ENCODE measurements at regions not wholly inside any gene's neighbourhood (a gene's known extent, or its start where the extent isn't known, plus 50 kb on each side); places are given as distances from the start of the nearest gene placed in this dataset.

GRCh38 chr3:81003817-81004216 is 757.6 kb downstream of the GBE1 start:
- H3K9me3 ChIP-seq (ENCODE audit: control insufficient read depth in 4 of 4, low read length in 3 of 4) = no peaks in the 10 kb centered on the region
- H3K27ac ChIP-seq (ENCODE audit: low read depth in 1 of 2, low read length in 2 of 2) = no peak overlapping the region
- H3K4me3 ChIP-seq (ENCODE audit: low read depth in 1 of 3, low read length in 3 of 3) = no peak overlapping the region
- peaks cover 0 to 18% (median 3%) of the 10 kb centered on the region in 4 donors for H3K4me1 ChIP-seq (ENCODE audit: control insufficient read depth in 4 of 4, insufficient read depth in 4 of 4, low read length in 3 of 4)
- TF ChIP-seq RAD21 (IDR thresholded peaks at IDR 0.05) (no peak), HNF4A (conservative IDR thresholded peaks at IDR 0.05) (no peak), MAX (IDR thresholded peaks at IDR 0.05) (no peak), SP1 (IDR thresholded peaks at IDR 0.05) (no peak), YY1 (IDR thresholded peaks at IDR 0.05) (no peak), NR2F2 (IDR thresholded peaks at IDR 0.05) (no peak), FOXA2 (IDR thresholded peaks at IDR 0.05) (no peak), FOXA1 (IDR thresholded peaks at IDR 0.05) (no peak), EGR1 (IDR thresholded peaks at IDR 0.05; ENCODE audit: low read depth in 2 of 2) (no peak), ZBTB33 (IDR thresholded peaks at IDR 0.05) (no peak), RXRA (IDR thresholded peaks at IDR 0.05) (no peak)
- TF ChIP-seq, protein P1, sequence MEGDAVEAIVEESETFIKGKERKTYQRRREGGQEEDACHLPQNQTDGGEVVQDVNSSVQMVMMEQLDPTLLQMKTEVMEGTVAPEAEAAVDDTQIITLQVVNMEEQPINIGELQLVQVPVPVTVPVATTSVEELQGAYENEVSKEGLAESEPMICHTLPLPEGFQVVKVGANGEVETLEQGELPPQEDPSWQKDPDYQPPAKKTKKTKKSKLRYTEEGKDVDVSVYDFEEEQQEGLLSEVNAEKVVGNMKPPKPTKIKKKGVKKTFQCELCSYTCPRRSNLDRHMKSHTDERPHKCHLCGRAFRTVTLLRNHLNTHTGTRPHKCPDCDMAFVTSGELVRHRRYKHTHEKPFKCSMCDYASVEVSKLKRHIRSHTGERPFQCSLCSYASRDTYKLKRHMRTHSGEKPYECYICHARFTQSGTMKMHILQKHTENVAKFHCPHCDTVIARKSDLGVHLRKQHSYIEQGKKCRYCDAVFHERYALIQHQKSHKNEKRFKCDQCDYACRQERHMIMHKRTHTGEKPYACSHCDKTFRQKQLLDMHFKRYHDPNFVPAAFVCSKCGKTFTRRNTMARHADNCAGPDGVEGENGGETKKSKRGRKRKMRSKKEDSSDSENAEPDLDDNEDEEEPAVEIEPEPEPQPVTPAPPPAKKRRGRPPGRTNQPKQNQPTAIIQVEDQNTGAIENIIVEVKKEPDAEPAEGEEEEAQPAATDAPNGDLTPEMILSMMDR (IDR thresholded peaks at IDR 0.05; ENCODE audit: low read depth, low read length, missing input control) = no peak
- TF ChIP-seq, protein P2, sequence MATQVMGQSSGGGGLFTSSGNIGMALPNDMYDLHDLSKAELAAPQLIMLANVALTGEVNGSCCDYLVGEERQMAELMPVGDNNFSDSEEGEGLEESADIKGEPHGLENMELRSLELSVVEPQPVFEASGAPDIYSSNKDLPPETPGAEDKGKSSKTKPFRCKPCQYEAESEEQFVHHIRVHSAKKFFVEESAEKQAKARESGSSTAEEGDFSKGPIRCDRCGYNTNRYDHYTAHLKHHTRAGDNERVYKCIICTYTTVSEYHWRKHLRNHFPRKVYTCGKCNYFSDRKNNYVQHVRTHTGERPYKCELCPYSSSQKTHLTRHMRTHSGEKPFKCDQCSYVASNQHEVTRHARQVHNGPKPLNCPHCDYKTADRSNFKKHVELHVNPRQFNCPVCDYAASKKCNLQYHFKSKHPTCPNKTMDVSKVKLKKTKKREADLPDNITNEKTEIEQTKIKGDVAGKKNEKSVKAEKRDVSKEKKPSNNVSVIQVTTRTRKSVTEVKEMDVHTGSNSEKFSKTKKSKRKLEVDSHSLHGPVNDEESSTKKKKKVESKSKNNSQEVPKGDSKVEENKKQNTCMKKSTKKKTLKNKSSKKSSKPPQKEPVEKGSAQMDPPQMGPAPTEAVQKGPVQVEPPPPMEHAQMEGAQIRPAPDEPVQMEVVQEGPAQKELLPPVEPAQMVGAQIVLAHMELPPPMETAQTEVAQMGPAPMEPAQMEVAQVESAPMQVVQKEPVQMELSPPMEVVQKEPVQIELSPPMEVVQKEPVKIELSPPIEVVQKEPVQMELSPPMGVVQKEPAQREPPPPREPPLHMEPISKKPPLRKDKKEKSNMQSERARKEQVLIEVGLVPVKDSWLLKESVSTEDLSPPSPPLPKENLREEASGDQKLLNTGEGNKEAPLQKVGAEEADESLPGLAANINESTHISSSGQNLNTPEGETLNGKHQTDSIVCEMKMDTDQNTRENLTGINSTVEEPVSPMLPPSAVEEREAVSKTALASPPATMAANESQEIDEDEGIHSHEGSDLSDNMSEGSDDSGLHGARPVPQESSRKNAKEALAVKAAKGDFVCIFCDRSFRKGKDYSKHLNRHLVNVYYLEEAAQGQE (IDR thresholded peaks at IDR 0.05) = no peak
- no peak overlapping the region for H3K9ac ChIP-seq (ENCODE audit: low read depth in 1 of 2, low read length in 2 of 2)
- H3K36me3 ChIP-seq (ENCODE audit: control insufficient read depth in 4 of 4, insufficient read depth in 3 of 4, low read depth in 1 of 4, low read length in 3 of 4) = no peaks in the 10 kb centered on the region
- DNase-seq (ENCODE audit: low spot score) = no peak
- 89% methylated on average over 4 of the region's 4 CpGs for WGBS
- no peaks in the 10 kb centered on the region for H3K27me3 ChIP-seq (ENCODE audit: control insufficient read depth in 4 of 4, insufficient read depth in 4 of 4, low read length in 3 of 4)

DNA sequence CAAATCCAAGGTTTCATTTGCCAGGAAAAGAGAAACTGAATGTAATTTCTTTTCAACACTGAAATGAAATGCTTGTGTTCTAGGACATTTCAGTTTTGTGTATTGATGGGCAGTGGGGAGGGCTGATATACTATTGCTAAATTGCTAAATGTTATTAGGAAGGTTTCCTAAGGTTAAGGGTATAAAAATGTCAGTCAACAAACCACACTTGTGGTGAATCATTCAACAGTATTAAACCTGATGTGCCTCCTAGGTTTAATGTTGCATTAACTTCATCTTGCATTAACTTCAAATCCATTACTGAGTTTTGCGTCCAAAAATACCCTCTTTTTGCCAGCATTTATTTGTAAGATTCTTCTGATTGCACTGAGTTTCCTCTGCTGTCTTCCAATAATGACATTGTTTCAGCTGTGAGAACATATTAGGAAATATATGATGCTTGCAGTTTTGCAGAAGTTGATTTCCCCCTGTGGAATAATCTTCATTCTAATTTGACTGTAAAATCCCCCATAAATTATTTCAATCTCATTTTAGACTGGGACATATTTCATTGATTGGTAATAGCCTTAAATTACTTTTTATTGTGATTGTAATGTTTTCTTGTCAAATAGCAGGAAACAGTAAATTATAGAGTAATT is 758.3 kb downstream of the GBE1 start:
- no peaks in the 10 kb centered on the region for H3K27me3 ChIP-seq (ENCODE audit: control insufficient read depth in 4 of 4, insufficient read depth in 4 of 4, low read length in 3 of 4)
- H3K9me3 ChIP-seq (ENCODE audit: control insufficient read depth in 4 of 4, low read length in 3 of 4) = no peaks in the 10 kb centered on the region
- H3K27ac ChIP-seq (ENCODE audit: low read depth in 1 of 2, low read length in 2 of 2) = no peak overlapping the region
- 54% methylated on average over 1 of the region's 1 CpG for WGBS
- TF ChIP-seq NR2F2 (IDR thresholded peaks at IDR 0.05) (no peak), MAX (IDR thresholded peaks at IDR 0.05) (no peak), YY1 (IDR thresholded peaks at IDR 0.05) (no peak), GABPA (IDR thresholded peaks at IDR 0.05 in 1 of 2, conservative IDR thresholded peaks at IDR 0.05 in 1 of 2) (no peak), JUND (IDR thresholded peaks at IDR 0.05) (no peak), SP1 (IDR thresholded peaks at IDR 0.05) (no peak), RAD21 (IDR thresholded peaks at IDR 0.05) (no peak), FOXA1 (IDR thresholded peaks at IDR 0.05) (no peak), TAF1 (conservative IDR thresholded peaks at IDR 0.05) (no peak), EGR1 (IDR thresholded peaks at IDR 0.05; ENCODE audit: low read depth in 2 of 2) (no peak)
- TF ChIP-seq, protein P3, sequence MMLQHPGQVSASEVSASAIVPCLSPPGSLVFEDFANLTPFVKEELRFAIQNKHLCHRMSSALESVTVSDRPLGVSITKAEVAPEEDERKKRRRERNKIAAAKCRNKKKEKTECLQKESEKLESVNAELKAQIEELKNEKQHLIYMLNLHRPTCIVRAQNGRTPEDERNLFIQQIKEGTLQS (IDR thresholded peaks at IDR 0.05) = no peak
- TF ChIP-seq, protein P2 (IDR thresholded peaks at IDR 0.05) = no peak
- DNase-seq (ENCODE audit: low spot score) = no peak
- no peak overlapping the region for H3K4me3 ChIP-seq (ENCODE audit: low read depth in 1 of 3, low read length in 3 of 3)
- no peaks in the 10 kb centered on the region for H3K36me3 ChIP-seq (ENCODE audit: control insufficient read depth in 4 of 4, insufficient read depth in 3 of 4, low read depth in 1 of 4, low read length in 3 of 4)
- H3K9ac ChIP-seq (ENCODE audit: low read depth in 1 of 2, low read length in 2 of 2) = no peak overlapping the region
- H3K4me1 ChIP-seq (ENCODE audit: control insufficient read depth in 4 of 4, insufficient read depth in 4 of 4, low read length in 3 of 4) = peaks cover under 1 to 18% (median 5%) of the 10 kb centered on the region in 4 donors
